GM18507 (cell line): ENCODE measurements at regions not wholly inside any gene's neighbourhood (a gene's known extent, or its start where the extent isn't known, plus 50 kb on each side); places are given as distances from the start of the nearest gene placed in this dataset.
A peak's percentile ranks its signal among the peaks of the same experiment; 100 is the strongest.
"Not testable (repeated sequence)": the region's sequence is repeated elsewhere in the genome, so short reads cannot be mapped to it uniquely, and the experiment has no call there.

Source experiments
- DNase-seq: peaks from one replicate; pipeline ENCODE4 v3.0.0; 2011; ENCODE audit warnings: low read depth; ENCODE audit not compliant: insufficient read length; ENCODE audit errors: extremely low spot score
- FAIRE-seq: peaks from 2 replicates; lab custom pipeline; 2011; peaks lifted over from hg19 to GRCh38; lab: Jason Lieb, UNC

GRCh38 chr12:129959889-129960288 lies 56.1 kb upstream of the TMEM132D start:
- FAIRE-seq (no peak), DNase-seq (no peak)

DNA sequence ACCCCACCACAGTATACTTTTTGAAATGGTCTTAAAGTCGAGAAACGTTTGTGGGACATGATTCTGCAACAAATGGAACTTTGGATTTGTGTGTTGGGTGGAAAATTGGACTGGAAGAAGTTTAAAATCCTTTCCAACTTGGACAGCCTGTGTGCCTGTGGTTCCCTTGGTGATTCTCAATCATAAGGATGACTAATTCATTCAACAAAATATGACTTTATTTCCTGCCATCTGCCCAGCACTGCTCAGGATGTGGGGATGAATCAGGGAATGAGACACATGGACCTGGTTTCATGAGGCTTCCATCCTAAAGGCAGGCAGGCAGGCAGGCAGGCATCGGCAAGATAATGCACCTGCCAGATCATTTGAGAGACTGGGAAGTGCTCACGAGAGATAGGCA lies 57.3 kb upstream of the TMEM132D start:
- FAIRE-seq: no peak
- no peak for DNase-seq

DNA sequence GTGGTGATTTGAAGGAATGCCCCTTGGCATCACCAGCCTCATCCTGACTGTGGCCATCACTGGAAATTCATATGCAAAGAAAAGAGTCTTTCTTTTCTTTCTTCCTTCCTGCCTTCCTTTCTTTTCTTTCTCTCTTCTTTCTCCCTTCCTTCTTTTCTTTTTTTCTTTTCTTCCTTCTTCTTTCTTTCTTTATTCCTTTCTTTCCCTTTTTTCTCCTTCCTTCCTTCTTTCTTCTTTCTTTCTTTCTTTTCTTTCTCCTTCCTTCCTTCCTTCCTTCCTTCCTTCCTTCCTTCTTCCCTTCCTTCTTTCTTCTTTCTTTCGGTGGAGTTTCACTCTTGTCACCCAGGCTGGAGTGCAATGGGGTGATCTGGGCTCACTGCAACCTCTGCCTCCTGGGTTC lies 58.0 kb upstream of the TMEM132D start:
- DNase-seq (no peak), FAIRE-seq (no peak)

GRCh38 chr12:129964300-129964699 lies 60.5 kb upstream of the TMEM132D start:
- FAIRE-seq (no peak), DNase-seq (no peak)

DNA sequence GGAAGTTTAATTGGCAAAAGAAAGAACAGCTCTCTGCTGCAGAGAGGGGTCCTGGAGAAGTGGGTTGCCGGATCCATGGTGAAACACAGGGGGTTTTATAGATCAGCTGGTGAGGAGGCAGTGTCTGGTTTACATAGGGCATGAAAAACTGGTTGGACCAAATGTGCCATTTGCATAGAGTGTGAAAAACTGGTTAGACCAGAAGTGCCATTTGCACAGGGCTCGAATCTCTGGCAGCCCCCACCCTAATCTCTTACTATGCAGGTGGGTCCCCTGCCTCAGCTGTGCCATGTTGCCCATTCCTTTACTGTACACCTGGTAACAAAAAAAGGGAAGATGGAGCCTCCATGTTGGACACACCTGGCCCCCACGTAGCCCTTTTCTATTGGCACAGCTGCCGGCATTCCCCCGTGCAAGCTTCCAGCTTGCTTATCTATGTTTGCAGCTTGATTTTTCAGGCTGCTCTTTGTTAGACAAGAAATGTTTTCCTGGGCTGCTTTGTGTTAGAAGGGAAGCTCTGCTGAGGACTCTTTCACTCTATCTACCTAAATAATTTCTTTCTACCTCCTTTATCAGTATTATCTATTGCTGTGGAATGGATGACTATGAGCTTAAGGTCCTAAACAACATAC lies 61.1 kb upstream of the TMEM132D start:
- DNase-seq: no peak
- no peak for FAIRE-seq

DNA sequence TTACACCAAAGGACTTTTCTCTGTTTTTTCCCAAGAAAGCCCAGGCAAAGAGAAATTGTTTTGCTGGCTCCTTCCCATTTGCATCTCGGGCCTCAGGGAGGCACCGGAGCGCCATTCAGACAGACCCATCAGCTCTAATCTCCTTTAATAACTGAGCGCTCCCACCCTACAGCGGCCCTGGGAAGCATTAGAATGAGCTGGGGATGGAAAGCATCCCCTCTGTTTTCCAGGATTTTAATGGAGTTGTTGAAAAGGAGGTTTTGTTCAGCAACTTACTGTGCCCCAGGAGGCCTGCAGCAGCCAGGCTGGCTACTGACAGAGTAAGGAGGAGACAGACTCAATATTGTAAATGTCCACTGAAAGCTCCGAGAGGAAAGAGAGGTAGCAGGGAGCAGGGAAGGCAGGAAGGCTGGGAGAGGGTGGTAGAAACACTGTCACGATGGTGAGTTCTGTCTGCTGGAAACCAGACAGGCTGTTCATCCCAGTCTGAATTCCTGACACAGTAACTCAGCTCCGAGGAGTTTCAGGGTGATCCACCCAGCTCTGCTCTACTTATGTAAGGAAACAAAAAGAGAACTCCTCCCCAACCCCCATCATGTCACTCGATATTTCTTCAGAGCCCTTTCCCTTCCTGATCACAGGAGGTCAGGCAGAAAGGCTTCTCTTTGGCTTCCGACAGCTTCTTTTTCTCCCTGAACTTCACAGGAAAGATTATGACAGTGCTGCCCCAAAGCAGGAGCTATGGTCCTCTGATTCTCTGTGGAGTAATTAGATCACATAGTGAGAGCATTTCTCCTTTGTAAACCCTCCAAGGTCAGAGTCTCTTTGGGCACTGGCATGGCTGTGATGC lies 62.5 kb upstream of the TMEM132D start:
- DNase-seq (no peak), FAIRE-seq (no peak)

- FAIRE-seq (no peak), DNase-seq (no peak)
Measured at GRCh38 chr12:129971721-129972120, 67.9 kb upstream of the TMEM132D start.

- no peak for DNase-seq
- FAIRE-seq: no peak
Measured at GRCh38 chr12:129973236-129973961, 69.6 kb upstream of the TMEM132D start.

DNA sequence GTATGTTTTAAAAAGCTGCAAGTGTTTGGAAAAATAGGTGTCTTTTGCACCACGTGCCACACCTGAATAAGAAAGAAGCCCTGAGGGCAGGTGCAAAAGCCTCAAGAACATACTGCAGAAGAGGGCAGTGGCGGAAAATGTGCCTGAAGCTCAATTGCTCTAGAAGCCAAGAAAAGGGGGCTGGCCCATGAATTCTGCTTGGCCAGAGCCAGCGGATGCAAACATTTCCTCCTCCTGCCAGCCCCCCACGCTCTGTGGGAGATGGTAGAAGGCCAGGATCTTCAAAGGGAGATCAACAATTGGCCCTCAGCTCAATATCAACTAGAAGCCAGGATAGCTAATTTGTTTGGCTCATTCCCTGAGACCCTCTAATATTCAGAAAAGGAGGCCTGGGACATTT lies 80.3 kb upstream of the TMEM132D start:
- FAIRE-seq: no peak
- DNase-seq: no peak

DNA sequence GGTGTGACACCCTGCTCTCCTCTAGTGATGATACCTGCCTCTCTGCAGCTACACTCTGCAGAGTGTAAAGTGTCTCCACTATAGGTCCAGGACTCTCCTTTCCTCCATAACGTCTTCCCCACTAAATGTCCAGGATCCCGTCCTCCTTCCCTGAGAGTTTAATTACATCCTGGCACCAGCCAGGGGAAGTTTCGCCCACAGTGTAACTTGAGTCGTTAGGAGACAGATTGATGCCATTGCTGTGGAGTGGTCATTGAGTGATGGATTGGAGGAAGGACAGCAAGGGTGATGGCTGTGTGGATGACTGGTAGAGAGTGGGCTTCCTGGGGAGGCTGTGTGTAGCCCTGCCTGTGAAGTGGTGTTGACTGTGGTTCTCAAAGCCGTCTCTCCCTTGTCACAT lies 84.0 kb upstream of the TMEM132D start:
- no peak for DNase-seq
- no peak for FAIRE-seq

DNA sequence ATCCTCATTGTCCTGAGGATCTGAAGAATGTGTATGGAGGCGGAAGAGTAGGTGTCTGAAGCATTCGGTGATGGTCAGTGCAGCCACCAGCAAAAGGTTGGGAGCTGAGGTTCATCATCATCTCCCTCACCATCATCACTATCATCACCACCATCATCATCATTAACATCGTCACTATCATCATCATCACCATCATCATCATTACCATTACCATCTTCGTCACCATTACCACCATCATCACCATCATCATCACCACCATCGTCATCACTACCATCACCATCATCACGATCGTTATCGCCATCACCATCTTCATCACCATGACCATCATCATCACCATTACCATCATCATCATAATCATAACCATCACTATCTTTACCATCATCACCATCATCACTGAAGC lies 90.8 kb upstream of the TMEM132D start:
- DNase-seq: no peak
- no peak for FAIRE-seq

GRCh38 chr12:129997239-129997638 lies 93.4 kb upstream of the TMEM132D start:
- no peak for DNase-seq
- FAIRE-seq: no peak

DNA sequence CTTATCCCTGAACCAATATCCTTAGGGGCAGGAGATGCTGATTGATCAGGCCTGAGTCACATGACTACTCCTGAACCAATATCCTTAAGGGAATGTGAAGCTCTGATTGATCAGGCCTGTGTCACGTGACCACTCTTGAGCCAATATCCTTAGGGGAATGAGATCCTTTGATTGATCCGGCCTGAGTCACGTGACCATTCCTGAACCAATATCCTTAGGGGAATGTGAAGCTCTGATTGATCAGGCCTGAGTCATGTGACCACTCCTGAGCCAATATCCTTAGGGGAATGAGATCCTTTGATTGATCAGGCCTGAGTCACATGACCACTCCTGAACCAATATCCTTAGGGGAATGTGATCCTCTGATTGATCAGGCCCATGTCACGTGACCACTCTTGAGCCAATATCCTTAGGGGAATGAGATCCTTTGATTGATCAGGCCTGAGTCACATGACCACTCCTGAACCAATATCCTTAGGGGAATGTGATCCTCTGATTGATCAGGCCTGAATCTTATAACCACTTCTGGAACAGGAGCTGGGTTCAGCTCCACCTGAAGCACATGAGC lies 100.6 kb upstream of the TMEM132D start:
- FAIRE-seq, DNase-seq: not testable (repeated sequence)

GRCh38 chr12:130007771-130008170 lies 103.9 kb upstream of the TMEM132D start:
- no peak for DNase-seq
- FAIRE-seq: no peak

DNA sequence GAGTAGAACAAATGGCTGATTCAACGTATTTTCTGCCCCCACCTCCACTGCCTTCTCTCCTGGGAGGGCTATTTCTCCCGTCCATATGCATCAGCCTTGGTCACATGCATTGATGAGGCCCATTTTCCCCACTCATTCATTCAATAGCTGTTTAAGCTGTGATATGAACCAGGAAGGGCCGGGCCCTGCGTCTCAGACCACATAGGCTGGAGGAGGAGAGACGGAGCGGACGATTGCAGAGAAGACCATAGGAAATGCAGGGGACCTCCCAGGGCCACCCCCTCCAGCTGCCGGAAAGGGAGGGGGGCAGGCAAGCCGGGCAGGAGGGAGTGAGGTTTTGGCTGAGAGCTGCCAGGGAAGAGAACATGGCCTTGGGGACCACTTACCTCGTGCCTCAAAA lies 104.4 kb upstream of the TMEM132D start:
- no peak for FAIRE-seq
- DNase-seq: no peak

DNA sequence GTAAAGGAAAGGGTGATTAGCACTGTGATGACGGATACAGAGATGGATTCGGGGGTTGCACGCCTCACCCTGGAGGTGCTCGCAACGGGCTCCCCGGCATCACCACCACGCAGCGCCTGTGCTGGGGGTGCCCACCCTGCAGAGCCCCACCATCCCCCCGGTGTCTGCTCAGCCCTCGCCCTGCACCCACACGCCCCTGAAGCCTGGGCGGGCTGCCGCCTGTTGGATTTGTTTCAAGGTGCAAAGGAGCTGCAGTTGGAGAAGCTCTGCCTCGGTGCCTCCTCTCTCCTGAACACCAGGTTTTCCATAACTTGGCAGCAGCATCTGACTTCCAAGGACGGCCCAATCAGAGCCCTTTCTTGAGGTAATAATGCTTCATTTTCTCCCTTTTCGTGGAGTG lies 106.1 kb upstream of the TMEM132D start:
- no peak for DNase-seq
- no peak for FAIRE-seq

DNA sequence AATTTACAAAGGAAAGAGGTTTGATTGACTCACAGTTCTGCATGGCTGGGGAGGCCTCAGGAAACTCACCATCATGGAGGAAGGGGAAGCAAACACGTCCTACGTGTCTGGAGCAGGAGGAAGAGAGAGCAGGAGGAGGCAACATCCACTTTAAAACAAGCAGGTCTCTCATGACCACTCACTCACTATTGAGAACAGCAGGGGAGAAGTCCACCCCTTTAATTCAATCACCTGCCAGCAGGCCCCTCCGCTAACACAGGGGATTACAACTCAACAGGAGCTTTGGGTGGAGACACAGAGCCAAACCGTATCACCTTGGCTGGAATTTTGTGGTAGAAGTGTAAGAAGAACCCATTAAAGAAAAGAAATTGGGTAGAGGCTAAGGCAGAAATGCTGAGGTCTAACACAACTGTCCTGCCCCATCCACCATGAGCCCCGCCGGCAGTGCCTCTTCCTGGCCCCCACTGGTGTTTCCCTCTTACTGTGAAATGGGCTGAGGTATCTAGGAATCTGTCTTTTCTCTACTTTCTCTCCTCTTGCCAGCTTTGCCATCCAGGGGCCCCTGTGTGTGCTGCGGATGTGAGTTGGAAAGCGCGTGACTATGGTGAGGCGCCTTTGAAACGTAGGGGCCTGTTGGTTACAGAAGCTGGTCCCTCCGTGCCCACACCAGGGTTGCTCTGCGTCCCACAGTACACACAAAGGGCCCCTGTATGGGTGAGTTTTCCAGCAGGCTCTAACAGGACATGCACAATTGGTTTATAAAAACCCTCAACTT lies 108.0 kb upstream of the TMEM132D start:
- no peak for FAIRE-seq
- DNase-seq: no peak

- no peak for FAIRE-seq
- DNase-seq: peak; percentile 29
Measured at GRCh38 chr12:130013771-130014484, 110.1 kb upstream of the TMEM132D start.

DNA sequence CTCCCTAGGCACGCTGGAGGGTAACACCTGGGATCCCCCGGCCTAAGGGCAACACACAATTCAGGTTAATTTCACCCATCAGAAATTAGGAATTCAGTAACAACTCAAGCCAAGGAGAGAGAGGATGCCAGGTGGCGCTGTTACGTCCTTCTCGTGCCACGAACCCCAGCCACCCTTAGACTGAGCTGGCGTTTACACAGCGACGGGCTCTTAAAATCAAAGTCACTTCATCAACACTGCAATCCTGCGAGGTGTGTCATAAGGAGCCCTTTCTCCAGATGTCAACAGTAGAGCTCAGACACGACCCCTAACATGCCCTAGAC lies 110.6 kb upstream of the TMEM132D start:
- FAIRE-seq (no peak), DNase-seq (no peak)
